ENCODE measurements at regions not wholly inside any gene's neighbourhood (a gene's known extent, or its start where the extent isn't known, plus 50 kb on each side); places are given as distances from the start of the nearest gene placed in this dataset.

- ChIA-PET CTCF (no interaction called here), POLR2A (no interaction called here)
- H3K36me3 ChIP-seq (replicated peaks in 1 of 2; ENCODE audit: control extremely low read depth in 1 of 2, control insufficient read depth in 1 of 2, extremely low read depth in 1 of 2, insufficient read depth in 2 of 2, low read length in 1 of 2): no peaks in the 10 kb centered on the region
- H3K27me3 ChIP-seq (replicated peaks in 1 of 4; ENCODE audit: control extremely low read depth in 1 of 4, control insufficient read depth in 3 of 4, insufficient read depth in 4 of 4, low read length in 3 of 4): no peaks in the 10 kb centered on the region
- no peaks in the 10 kb centered on the region for H3K79me2 ChIP-seq (ENCODE audit: control insufficient read depth, insufficient read depth, low read length)
- no peak for DNase-seq
- no peak overlapping the region for H3K4me2 ChIP-seq (replicated peaks; ENCODE audit: low read depth, low read length, poor library complexity, severe bottlenecking)
- 0% methylated on average over 3 of the region's 11 CpGs for WGBS (ENCODE audit: insufficient coverage)
- H3K4me1 Mint-ChIP-seq: no peaks in the 10 kb centered on the region
- H3K4me3 Mint-ChIP-seq: no peak overlapping the region
- no peak overlapping the region for H3K27ac ChIP-seq (ENCODE audit: low read length in 2 of 2)
- TF ChIP-seq, protein P1, sequence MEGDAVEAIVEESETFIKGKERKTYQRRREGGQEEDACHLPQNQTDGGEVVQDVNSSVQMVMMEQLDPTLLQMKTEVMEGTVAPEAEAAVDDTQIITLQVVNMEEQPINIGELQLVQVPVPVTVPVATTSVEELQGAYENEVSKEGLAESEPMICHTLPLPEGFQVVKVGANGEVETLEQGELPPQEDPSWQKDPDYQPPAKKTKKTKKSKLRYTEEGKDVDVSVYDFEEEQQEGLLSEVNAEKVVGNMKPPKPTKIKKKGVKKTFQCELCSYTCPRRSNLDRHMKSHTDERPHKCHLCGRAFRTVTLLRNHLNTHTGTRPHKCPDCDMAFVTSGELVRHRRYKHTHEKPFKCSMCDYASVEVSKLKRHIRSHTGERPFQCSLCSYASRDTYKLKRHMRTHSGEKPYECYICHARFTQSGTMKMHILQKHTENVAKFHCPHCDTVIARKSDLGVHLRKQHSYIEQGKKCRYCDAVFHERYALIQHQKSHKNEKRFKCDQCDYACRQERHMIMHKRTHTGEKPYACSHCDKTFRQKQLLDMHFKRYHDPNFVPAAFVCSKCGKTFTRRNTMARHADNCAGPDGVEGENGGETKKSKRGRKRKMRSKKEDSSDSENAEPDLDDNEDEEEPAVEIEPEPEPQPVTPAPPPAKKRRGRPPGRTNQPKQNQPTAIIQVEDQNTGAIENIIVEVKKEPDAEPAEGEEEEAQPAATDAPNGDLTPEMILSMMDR (IDR thresholded peaks at IDR 0.05): no peak
- no peak for TF ChIP-seq EZH2 (IDR thresholded peaks at IDR 0.05; ENCODE audit: borderline replicate concordance, insufficient read depth, low read depth, low read length, poor library complexity, severe bottlenecking)
- ATAC-seq (ENCODE audit: low read depth): no peak
- no peaks in the 10 kb centered on the region for H3K9me3 ChIP-seq (ENCODE audit: control extremely low read depth in 1 of 3, control insufficient read depth in 2 of 3, insufficient read depth in 1 of 3, low read length in 2 of 3)
- H3K4me3 ChIP-seq (ENCODE audit: control extremely low read depth in 1 of 5, extremely low read depth in 1 of 5, insufficient read depth in 1 of 5, low read depth in 2 of 5, low read length in 4 of 5): no peak overlapping the region
- no peaks in the 10 kb centered on the region for H4K20me1 ChIP-seq (ENCODE audit: control insufficient read depth, insufficient read depth, low read length, poor library complexity, severe bottlenecking)
- H3K4me1 ChIP-seq (ENCODE audit: control insufficient read depth in 2 of 2, insufficient read depth in 2 of 2, low read length in 2 of 2): no peaks in the 10 kb centered on the region
- H3K27me3 Mint-ChIP-seq: no peaks in the 10 kb centered on the region
- peaks cover 8% of the 10 kb centered on the region for H3K9me3 Mint-ChIP-seq (ENCODE audit: insufficient read depth)
- no peak overlapping the region for H3K9ac ChIP-seq (ENCODE audit: low read length)
- H3K27ac Mint-ChIP-seq: no peak overlapping the region
- intact Hi-C loops (cut with micrococcal nuclease): no loop called here
- no peak overlapping the region for H2AFZ ChIP-seq (ENCODE audit: insufficient read depth, low read depth, low read length, poor library complexity, severe bottlenecking)
These were observed 408.2 kb downstream of the AEBP2 start for GRCh38 chr12:19847294-19848059.

DNA sequence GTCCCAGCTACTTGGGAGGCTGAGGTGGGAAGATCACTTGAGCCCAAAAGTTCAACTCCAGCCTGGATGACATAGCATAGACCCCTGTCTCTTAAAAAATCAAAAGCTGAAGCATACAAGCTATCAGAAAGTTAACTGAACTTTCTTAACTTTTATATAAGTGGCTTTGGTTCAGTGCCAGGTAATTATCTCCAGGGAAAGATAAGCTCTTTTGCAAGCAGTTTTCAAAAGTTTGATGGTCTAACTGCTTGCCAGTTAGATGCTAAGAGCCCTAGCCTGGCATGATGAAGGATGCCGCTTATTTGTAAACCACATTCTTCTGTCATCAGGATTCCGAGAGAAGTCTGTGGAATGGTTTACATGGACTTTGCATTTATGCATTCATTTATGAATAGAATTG, 409.1 kb downstream of the AEBP2 start:
- POLR2A ChIA-PET: no interaction called here
- no peak overlapping the region for H2AFZ ChIP-seq (ENCODE audit: insufficient read depth, low read depth, low read length, poor library complexity, severe bottlenecking)

More for the DNA sequence above, 409.1 kb downstream of the AEBP2 start:
- H4K20me1 ChIP-seq (ENCODE audit: control insufficient read depth, insufficient read depth, low read length, poor library complexity, severe bottlenecking): no peaks in the 10 kb centered on the region
- H3K4me1 Mint-ChIP-seq: no peaks in the 10 kb centered on the region
- no peak overlapping the region for H3K27ac ChIP-seq (ENCODE audit: low read length in 2 of 2)
- no peak overlapping the region for H3K4me2 ChIP-seq (replicated peaks; ENCODE audit: low read depth, low read length, poor library complexity, severe bottlenecking)
- H3K36me3 ChIP-seq (replicated peaks in 1 of 2; ENCODE audit: control extremely low read depth in 1 of 2, control insufficient read depth in 1 of 2, extremely low read depth in 1 of 2, insufficient read depth in 2 of 2, low read length in 1 of 2): no peaks in the 10 kb centered on the region
- no peaks in the 10 kb centered on the region for H3K79me2 ChIP-seq (ENCODE audit: control insufficient read depth, insufficient read depth, low read length)
- H3K27ac Mint-ChIP-seq: no peak overlapping the region
- DNase-seq (no peak), ATAC-seq (ENCODE audit: low read depth) (no peak)
- TF ChIP-seq EZH2 (IDR thresholded peaks at IDR 0.05; ENCODE audit: borderline replicate concordance, insufficient read depth, low read depth, low read length, poor library complexity, severe bottlenecking): no peak
- TF ChIP-seq, protein P1 (IDR thresholded peaks at IDR 0.05): no peak
- no peak overlapping the region for H3K9ac ChIP-seq (ENCODE audit: low read length)
- H3K4me3 Mint-ChIP-seq: no peak overlapping the region
- WGBS (ENCODE audit: insufficient coverage): no CpG with 5 or more reads among the region's 2 CpGs
- H3K27me3 Mint-ChIP-seq: no peaks in the 10 kb centered on the region
- H3K4me3 ChIP-seq (ENCODE audit: control extremely low read depth in 1 of 5, extremely low read depth in 1 of 5, insufficient read depth in 1 of 5, low read depth in 2 of 5, low read length in 4 of 5): no peak overlapping the region
- CTCF ChIA-PET: no interaction called here
- H3K9me3 ChIP-seq (ENCODE audit: control extremely low read depth in 1 of 3, control insufficient read depth in 2 of 3, insufficient read depth in 1 of 3, low read length in 2 of 3): no peaks in the 10 kb centered on the region
- H3K9me3 Mint-ChIP-seq (ENCODE audit: insufficient read depth): peaks cover 8% of the 10 kb centered on the region
- H3K4me1 ChIP-seq (ENCODE audit: control insufficient read depth in 2 of 2, insufficient read depth in 2 of 2, low read length in 2 of 2): no peaks in the 10 kb centered on the region
- H3K27me3 ChIP-seq (replicated peaks in 1 of 4; ENCODE audit: control extremely low read depth in 1 of 4, control insufficient read depth in 3 of 4, insufficient read depth in 4 of 4, low read length in 3 of 4): no peaks in the 10 kb centered on the region
- intact Hi-C loops (cut with micrococcal nuclease): no loop called here

Measured in B cell (primary cell).